ENCODE measurements at regions not wholly inside any gene's neighbourhood (a gene's known extent, or its start where the extent isn't known, plus 50 kb on each side); places are given as distances from the start of the nearest gene placed in this dataset.

DNA sequence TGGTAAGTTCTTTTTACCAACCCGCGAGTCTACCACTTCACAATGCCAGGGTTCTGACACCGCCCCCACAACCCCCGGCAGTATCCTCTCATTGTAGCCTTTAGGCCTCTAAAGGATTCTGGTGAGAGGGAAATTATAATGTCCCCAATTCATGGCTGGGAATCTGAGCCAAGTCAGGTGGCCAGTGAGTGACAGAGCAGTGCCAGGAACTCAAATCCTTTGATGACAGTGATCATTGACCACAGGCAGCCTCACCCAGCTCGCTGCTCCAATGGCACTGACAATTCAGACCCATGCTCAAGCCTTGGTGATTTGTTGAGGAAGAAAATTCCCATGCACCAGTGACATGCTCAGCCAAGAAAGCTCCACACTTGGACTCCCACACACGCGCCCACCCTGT, 63.4 kb upstream of the CSF1 start:
- TF ChIP-seq, protein P1, sequence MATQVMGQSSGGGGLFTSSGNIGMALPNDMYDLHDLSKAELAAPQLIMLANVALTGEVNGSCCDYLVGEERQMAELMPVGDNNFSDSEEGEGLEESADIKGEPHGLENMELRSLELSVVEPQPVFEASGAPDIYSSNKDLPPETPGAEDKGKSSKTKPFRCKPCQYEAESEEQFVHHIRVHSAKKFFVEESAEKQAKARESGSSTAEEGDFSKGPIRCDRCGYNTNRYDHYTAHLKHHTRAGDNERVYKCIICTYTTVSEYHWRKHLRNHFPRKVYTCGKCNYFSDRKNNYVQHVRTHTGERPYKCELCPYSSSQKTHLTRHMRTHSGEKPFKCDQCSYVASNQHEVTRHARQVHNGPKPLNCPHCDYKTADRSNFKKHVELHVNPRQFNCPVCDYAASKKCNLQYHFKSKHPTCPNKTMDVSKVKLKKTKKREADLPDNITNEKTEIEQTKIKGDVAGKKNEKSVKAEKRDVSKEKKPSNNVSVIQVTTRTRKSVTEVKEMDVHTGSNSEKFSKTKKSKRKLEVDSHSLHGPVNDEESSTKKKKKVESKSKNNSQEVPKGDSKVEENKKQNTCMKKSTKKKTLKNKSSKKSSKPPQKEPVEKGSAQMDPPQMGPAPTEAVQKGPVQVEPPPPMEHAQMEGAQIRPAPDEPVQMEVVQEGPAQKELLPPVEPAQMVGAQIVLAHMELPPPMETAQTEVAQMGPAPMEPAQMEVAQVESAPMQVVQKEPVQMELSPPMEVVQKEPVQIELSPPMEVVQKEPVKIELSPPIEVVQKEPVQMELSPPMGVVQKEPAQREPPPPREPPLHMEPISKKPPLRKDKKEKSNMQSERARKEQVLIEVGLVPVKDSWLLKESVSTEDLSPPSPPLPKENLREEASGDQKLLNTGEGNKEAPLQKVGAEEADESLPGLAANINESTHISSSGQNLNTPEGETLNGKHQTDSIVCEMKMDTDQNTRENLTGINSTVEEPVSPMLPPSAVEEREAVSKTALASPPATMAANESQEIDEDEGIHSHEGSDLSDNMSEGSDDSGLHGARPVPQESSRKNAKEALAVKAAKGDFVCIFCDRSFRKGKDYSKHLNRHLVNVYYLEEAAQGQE (IDR thresholded peaks at IDR 0.05; ENCODE audit: low read depth), result no peak
- TF ChIP-seq ZNF274 (IDR thresholded peaks at IDR 0.05; ENCODE audit: low read depth, low read length), result no peak
- no peak for TF ChIP-seq POLR2A (IDR thresholded peaks at IDR 0.05; ENCODE audit: borderline replicate concordance, extremely low read depth, insufficient read depth, insufficient read length)
- TF ChIP-seq CTCF (IDR thresholded peaks at IDR 0.05 in 2 of 3, conservative IDR thresholded peaks at IDR 0.05 in 1 of 3; ENCODE audit: borderline replicate concordance in 1 of 3, insufficient read depth in 1 of 3, low read depth in 2 of 3, low read length in 2 of 3), result no peak
- TF ChIP-seq POLR2AphosphoS5 (IDR thresholded peaks at IDR 0.05; ENCODE audit: low read depth, low read length), result no peak
- TF ChIP-seq EZH2 (IDR thresholded peaks at IDR 0.05), result no peak
- no peak for TF ChIP-seq SIN3A (IDR thresholded peaks at IDR 0.05; ENCODE audit: low read depth)
- no peak for TF ChIP-seq YY1 (IDR thresholded peaks at IDR 0.05; ENCODE audit: extremely low read depth, insufficient replicate concordance, low read depth, low read length)

Measured in HCT116 (cell line).